ENCODE measurements at regions not wholly inside any gene's neighbourhood (a gene's known extent, or its start where the extent isn't known, plus 50 kb on each side); places are given as distances from the start of the nearest gene placed in this dataset.

DNA sequence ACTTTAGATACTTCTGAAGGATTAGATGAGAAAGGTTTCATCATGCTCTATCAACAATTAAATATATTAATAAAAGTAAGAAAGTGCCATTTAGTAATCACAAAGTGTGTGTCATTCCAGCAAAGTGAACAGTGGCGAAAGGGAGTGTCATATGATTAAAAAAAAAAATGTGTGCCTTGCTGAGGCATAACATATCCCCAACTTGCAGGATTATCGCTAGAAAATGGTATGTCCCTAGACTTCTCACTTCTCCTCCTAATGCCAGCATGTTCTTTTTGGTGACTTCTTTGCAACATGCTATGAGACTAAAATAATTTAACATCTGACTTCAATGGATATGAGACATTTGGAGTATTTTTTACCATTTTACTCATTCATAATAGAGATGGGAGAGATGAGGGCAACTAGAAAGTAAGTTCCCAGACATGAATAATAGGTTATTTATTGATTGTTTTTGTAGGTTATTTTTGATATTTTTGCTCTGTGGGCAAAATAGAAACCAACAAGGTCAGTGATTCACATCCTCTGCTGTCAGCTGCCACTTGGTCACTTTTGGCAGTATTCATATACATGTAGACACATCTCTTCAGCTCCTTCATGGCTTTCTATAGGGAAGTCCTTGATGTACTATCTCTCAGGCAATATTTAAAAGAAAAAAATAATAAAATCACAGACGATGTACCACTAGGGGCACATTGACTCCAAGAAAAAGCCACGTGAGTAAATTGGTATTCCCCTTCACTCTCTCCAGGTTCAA, 370.1 kb downstream of the BMP2 start:
- TF ChIP-seq POLR2A (IDR thresholded peaks at IDR 0.05; ENCODE audit: low read depth, low read length) (no peak), CTCF (conservative IDR thresholded peaks at IDR 0.05; ENCODE audit: low read depth, low read length) (no peak), RAD21 (IDR thresholded peaks at IDR 0.05; ENCODE audit: low read length) (no peak), BHLHE40 (IDR thresholded peaks at IDR 0.05; ENCODE audit: low read depth, low read length) (no peak), MXI1 (IDR thresholded peaks at IDR 0.05; ENCODE audit: borderline replicate concordance, low read depth, low read length) (no peak), RFX5 (IDR thresholded peaks at IDR 0.05; ENCODE audit: low read depth, low read length) (no peak), RCOR1 (IDR thresholded peaks at IDR 0.05; ENCODE audit: insufficient replicate concordance, low read length) (no peak)
- TF ChIP-seq, protein P1, sequence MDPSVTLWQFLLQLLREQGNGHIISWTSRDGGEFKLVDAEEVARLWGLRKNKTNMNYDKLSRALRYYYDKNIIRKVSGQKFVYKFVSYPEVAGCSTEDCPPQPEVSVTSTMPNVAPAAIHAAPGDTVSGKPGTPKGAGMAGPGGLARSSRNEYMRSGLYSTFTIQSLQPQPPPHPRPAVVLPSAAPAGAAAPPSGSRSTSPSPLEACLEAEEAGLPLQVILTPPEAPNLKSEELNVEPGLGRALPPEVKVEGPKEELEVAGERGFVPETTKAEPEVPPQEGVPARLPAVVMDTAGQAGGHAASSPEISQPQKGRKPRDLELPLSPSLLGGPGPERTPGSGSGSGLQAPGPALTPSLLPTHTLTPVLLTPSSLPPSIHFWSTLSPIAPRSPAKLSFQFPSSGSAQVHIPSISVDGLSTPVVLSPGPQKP (IDR thresholded peaks at IDR 0.05; ENCODE audit: borderline replicate concordance, low read depth, low read length): no peak
- TF ChIP-seq, protein P2, sequence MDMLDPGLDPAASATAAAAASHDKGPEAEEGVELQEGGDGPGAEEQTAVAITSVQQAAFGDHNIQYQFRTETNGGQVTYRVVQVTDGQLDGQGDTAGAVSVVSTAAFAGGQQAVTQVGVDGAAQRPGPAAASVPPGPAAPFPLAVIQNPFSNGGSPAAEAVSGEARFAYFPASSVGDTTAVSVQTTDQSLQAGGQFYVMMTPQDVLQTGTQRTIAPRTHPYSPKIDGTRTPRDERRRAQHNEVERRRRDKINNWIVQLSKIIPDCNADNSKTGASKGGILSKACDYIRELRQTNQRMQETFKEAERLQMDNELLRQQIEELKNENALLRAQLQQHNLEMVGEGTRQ (IDR thresholded peaks at IDR 0.05; ENCODE audit: low read depth, low read length): no peak
